ENCODE measurements at regions not wholly inside any gene's neighbourhood (a gene's known extent, or its start where the extent isn't known, plus 50 kb on each side); places are given as distances from the start of the nearest gene placed in this dataset.
"Not testable (repeated sequence)": the region's sequence is repeated elsewhere in the genome, so short reads cannot be mapped to it uniquely, and the experiment has no call there.

DNA sequence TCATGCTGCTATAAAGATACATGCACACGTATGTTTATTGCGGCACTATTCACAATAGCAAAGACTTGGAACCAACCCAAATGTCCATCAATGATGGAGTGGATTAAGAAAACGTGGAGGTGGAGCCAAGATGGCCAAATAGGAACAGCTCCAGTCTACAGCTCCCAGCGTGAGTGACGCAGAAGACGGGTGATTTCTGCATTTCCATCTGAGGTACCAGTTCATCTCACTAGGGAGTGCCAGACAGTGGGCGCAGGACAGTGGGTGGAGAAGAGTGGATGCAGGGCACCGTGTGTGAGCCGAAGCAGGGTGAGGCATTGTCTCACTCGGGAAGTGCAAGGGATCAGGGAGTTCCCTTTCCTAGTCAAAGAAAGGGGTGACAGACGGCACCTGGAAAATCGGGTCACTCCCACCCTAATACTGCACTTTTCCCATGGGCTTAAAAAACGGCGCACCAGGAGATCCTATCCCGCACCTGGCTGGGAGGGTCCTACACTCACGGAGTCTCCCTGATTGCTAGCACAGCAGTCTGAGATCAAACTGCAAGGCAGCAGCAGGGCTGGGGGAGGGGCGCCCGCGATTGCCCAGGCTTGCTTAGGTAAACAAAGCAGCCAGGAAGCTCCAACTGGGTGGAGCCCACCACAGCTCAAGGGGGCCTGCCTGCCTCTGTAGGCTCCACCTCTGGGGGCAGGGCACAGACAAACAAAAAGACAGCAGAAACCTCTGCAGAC lies 435.5 kb upstream of the PIK3R1 start:
- TF ChIP-seq EGR1 (IDR thresholded peaks at IDR 0.05; ENCODE audit: borderline replicate concordance in 1 of 2, low read depth in 2 of 2, low read length in 2 of 2); ZNF274 (IDR thresholded peaks at IDR 0.05; ENCODE audit: insufficient read depth, insufficient read length); CHD4 (IDR thresholded peaks at IDR 0.05); KAT2A (conservative IDR thresholded peaks at IDR 0.05; ENCODE audit: control insufficient read depth, low read depth, low read length); TAF1 (IDR thresholded peaks at IDR 0.05; ENCODE audit: borderline replicate concordance, low read depth, low read length); POLR2AphosphoS5 (IDR thresholded peaks at IDR 0.05; ENCODE audit: low read length); POU2F2 (IDR thresholded peaks at IDR 0.05; ENCODE audit: borderline replicate concordance, low read depth, low read length); FOXM1 (IDR thresholded peaks at IDR 0.05; ENCODE audit: low read depth, low read length); EZH2 (IDR thresholded peaks at IDR 0.05; ENCODE audit: borderline replicate concordance, control insufficient read depth, low read depth, low read length); CBFB (IDR thresholded peaks at IDR 0.05; ENCODE audit: low read depth): not testable (repeated sequence)
- TF ChIP-seq, protein P1, sequence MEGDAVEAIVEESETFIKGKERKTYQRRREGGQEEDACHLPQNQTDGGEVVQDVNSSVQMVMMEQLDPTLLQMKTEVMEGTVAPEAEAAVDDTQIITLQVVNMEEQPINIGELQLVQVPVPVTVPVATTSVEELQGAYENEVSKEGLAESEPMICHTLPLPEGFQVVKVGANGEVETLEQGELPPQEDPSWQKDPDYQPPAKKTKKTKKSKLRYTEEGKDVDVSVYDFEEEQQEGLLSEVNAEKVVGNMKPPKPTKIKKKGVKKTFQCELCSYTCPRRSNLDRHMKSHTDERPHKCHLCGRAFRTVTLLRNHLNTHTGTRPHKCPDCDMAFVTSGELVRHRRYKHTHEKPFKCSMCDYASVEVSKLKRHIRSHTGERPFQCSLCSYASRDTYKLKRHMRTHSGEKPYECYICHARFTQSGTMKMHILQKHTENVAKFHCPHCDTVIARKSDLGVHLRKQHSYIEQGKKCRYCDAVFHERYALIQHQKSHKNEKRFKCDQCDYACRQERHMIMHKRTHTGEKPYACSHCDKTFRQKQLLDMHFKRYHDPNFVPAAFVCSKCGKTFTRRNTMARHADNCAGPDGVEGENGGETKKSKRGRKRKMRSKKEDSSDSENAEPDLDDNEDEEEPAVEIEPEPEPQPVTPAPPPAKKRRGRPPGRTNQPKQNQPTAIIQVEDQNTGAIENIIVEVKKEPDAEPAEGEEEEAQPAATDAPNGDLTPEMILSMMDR (IDR thresholded peaks at IDR 0.05 in 2 of 3, conservative IDR thresholded peaks at IDR 0.05 in 1 of 3; ENCODE audit: control insufficient read depth in 2 of 3, extremely low read depth in 1 of 3, insufficient read depth in 1 of 3, low read depth in 3 of 3, low read length in 3 of 3): not testable (repeated sequence)
- TF ChIP-seq, protein P2, sequence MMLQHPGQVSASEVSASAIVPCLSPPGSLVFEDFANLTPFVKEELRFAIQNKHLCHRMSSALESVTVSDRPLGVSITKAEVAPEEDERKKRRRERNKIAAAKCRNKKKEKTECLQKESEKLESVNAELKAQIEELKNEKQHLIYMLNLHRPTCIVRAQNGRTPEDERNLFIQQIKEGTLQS (IDR thresholded peaks at IDR 0.05; ENCODE audit: borderline replicate concordance, extremely low read depth, low read depth, low read length): not testable (repeated sequence)
